Activated naive CD8-positive, alpha-beta T cell treated with anti-CD3 and anti-CD28 coated beads, Interleukin-2, amount 10 ng/mL, durations not matched to agents 7 days and 5 days (primary cell): ENCODE measurements at regions not wholly inside any gene's neighbourhood (a gene's known extent, or its start where the extent isn't known, plus 50 kb on each side); places are given as distances from the start of the nearest gene placed in this dataset.

Source experiments
- ATAC-seq: fragments of 150-1000 bp; cut with Tn5 transposase; one replicate; pipeline ENCODE4 v1.10.0; 2021; ENCODE audit warnings: low read depth, moderate library complexity
- POLR2A ChIA-PET: fragments of 350-600 bp; sonication (Branson Sonifier 250); formaldehyde crosslinking; loops from one replicate; lab custom pipeline; 2021; ENCODE audit warnings: antibody characterized with exemption; lab: Charles Lee
- DNase-seq: peaks from one replicate; pipeline ENCODE4 v3.0.0; 2021
- H3K27ac Mint-ChIP-seq: one replicate; pipeline ENCODE4 v1.8.0; 2022; ENCODE audit warnings: mild to moderate bottlenecking, mixed read lengths
- H3K27me3 Mint-ChIP-seq: one replicate; pipeline ENCODE4 v1.8.0; 2022; ENCODE audit warnings: mild to moderate bottlenecking, moderate library complexity, mixed read lengths
- H3K36me3 Mint-ChIP-seq: one replicate; pipeline ENCODE4 v1.8.0; 2021; ENCODE audit warnings: mild to moderate bottlenecking, mixed read lengths
- H3K4me1 Mint-ChIP-seq: one replicate; pipeline ENCODE4 v1.8.0; 2021; ENCODE audit warnings: mixed read lengths
- H3K4me3 Mint-ChIP-seq: one replicate; pipeline ENCODE4 v1.8.0; 2022; ENCODE audit warnings: mild to moderate bottlenecking, moderate library complexity, mixed read lengths
- H3K9me3 Mint-ChIP-seq: one replicate; pipeline ENCODE4 v1.8.0; 2021; ENCODE audit warnings: mixed read lengths

GRCh38 chr4:154009788-154010187 lies 220.9 kb upstream of the SFRP2 start:
- H3K4me3 Mint-ChIP-seq = no peak overlapping the region
- ATAC-seq (no peak), DNase-seq (no peak)
- H3K27ac Mint-ChIP-seq = no peak overlapping the region
- H3K9me3 Mint-ChIP-seq = peaks cover 1% of the 10 kb centered on the region
- POLR2A ChIA-PET = no interaction called here
- no peaks in the 10 kb centered on the region for H3K36me3 Mint-ChIP-seq
- peaks cover 5% of the 10 kb centered on the region for H3K27me3 Mint-ChIP-seq
- no peaks in the 10 kb centered on the region for H3K4me1 Mint-ChIP-seq

GRCh38 chr4:154009191-154009590 lies 220.3 kb upstream of the SFRP2 start:
- Mint-ChIP-seq H3K4me3 (no peak overlapping the region), H3K9me3 (peaks cover 1% of the 10 kb centered on the region), H3K36me3 (no peaks in the 10 kb centered on the region), H3K27me3 (peaks cover 2% of the 10 kb centered on the region), H3K27ac (no peak overlapping the region), H3K4me1 (no peaks in the 10 kb centered on the region)
- ATAC-seq (no peak), DNase-seq (no peak)
- POLR2A ChIA-PET = no interaction called here

DNA sequence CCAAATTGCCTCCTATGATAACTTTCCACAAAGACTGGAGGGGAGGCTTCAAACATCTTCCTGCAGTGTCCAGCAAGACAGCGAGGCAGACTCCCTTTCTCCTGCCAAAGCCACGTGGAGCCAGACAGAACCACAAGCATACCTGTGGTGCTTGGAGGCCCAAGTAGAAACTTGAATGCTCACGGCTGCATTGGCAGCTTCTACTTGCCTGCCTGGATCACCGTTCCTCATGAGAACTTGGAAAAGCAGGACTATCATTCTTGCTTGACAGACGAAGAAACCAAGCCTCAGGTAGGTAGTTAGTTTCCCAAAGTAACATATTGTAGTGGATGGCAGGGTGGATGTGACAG lies 216.3 kb upstream of the SFRP2 start:
- DNase-seq (no peak), ATAC-seq (no peak)
- no peak overlapping the region for H3K27ac Mint-ChIP-seq
- H3K9me3 Mint-ChIP-seq = no peaks in the 10 kb centered on the region
- no peaks in the 10 kb centered on the region for H3K4me1 Mint-ChIP-seq
- H3K36me3 Mint-ChIP-seq = no peaks in the 10 kb centered on the region
- POLR2A ChIA-PET = no interaction called here
- H3K4me3 Mint-ChIP-seq = no peak overlapping the region
- H3K27me3 Mint-ChIP-seq = peaks cover 3% of the 10 kb centered on the region

DNA sequence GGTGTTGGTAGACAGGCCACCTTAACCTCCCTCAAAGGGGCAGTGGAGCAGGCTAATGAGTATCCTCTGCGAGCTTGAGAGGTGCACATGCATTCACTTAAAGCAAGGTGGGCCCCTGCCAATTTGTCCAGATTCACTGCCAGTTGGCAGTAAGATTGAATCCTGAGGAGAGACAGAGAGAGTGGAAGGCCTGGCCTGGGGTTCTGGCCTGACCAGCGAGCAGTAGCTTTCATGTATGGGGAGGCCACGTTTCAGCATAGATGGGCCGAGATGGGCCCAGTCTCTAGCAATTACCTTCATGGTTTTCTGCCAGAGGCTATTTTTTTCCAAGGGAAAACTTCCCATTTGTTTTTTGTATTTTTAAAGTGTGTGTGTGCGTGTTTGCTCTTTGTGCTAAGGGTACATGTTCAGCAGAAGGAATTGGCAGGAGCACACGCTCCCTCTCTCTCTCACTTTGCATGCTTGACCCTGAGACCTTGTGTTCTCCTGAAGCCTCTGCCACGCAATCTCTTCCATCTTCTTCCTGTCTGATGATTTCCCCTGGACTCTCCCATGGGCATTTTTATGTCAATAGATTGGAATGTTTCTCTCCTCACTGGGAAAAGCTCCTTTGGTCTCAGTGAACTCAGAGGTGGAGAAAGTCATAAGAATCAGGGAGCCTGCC lies 215.8 kb upstream of the SFRP2 start:
- POLR2A ChIA-PET = no interaction called here
- peaks cover 3% of the 10 kb centered on the region for H3K27me3 Mint-ChIP-seq
- ATAC-seq = no peak
- H3K4me3 Mint-ChIP-seq = no peak overlapping the region
- no peak for DNase-seq
- H3K4me1 Mint-ChIP-seq = no peaks in the 10 kb centered on the region
- H3K27ac Mint-ChIP-seq = no peak overlapping the region
- H3K9me3 Mint-ChIP-seq = no peaks in the 10 kb centered on the region
- no peaks in the 10 kb centered on the region for H3K36me3 Mint-ChIP-seq

GRCh38 chr4:154004016-154004415 lies 215.1 kb upstream of the SFRP2 start:
- no peaks in the 10 kb centered on the region for H3K4me1 Mint-ChIP-seq
- no peak overlapping the region for H3K4me3 Mint-ChIP-seq
- no peak overlapping the region for H3K27ac Mint-ChIP-seq
- POLR2A ChIA-PET = no interaction called here
- no peaks in the 10 kb centered on the region for H3K9me3 Mint-ChIP-seq
- peaks cover 3% of the 10 kb centered on the region for H3K27me3 Mint-ChIP-seq
- no peaks in the 10 kb centered on the region for H3K36me3 Mint-ChIP-seq
- ATAC-seq (no peak), DNase-seq (no peak)

DNA sequence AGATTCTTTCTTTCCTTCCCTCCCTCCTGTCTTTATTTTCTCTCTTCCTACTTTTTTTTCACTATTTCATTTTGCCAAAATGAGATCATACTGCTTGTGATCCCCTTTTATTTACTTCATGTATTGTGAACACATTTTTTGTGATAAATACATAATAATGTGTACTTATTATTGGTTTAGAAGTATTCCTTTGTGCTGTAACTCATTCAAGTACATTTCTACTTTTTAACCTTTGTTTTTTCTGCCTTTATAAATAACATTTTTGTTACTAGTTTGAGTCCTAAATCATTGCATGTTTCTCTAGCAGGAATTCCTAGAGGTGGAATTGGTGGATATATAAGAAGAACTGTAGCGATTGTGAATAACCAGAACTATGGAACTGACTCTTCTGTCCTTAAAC lies 214.5 kb upstream of the SFRP2 start:
- Mint-ChIP-seq H3K4me1 (no peaks in the 10 kb centered on the region), H3K9me3 (no peaks in the 10 kb centered on the region), H3K27me3 (peaks cover 8% of the 10 kb centered on the region), H3K27ac (no peak overlapping the region), H3K36me3 (no peaks in the 10 kb centered on the region), H3K4me3 (no peak overlapping the region)
- ATAC-seq (no peak), DNase-seq (no peak)
- POLR2A ChIA-PET = no interaction called here

DNA sequence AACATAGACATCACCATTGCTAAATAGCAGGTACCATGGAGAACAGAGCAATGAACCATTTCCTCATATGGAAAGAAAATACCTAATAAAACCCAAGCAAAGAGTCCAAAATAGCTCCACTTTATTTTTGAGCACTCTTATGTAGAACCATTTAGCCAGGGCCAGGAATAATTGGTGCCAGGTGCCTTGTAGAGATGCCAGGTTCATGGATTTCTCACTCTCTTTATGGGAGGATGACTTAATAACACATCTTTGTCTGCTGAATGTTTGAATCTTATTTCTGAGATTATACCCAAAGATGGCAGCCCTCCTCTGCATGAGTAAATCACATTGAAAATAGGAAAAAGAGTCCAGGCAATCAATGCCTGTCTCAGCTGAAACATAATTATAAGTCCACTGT lies 212.3 kb upstream of the SFRP2 start:
- Mint-ChIP-seq H3K4me1 (no peaks in the 10 kb centered on the region), H3K27me3 (peaks cover 11% of the 10 kb centered on the region), H3K36me3 (no peaks in the 10 kb centered on the region), H3K4me3 (no peak overlapping the region), H3K27ac (no peak overlapping the region), H3K9me3 (no peaks in the 10 kb centered on the region)
- ATAC-seq = no peak
- no peak for DNase-seq
- POLR2A ChIA-PET = no interaction called here

DNA sequence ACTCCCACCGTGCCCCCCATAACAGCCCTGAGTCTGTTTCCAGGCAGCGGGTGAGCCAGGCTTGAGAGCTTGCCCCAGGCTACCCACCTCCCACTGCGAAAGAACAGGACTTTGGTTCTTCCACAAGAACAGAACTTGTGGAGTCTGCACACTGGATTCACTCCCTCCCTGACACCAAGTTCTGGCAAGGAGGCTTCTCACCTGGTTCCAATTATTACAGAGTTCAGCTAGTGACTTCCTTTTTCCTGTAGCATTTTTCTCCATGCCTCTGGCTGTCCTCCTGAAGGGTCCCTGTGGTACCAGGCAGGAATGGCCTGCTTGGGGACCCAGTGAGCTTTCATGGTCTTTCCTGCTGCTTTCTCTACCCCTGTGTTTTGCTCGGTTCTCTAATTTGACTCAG lies 208.6 kb upstream of the SFRP2 start:
- no peak overlapping the region for H3K4me3 Mint-ChIP-seq
- no peaks in the 10 kb centered on the region for H3K4me1 Mint-ChIP-seq
- no peaks in the 10 kb centered on the region for H3K9me3 Mint-ChIP-seq
- DNase-seq = no peak
- peaks cover 13% of the 10 kb centered on the region for H3K27me3 Mint-ChIP-seq
- H3K27ac Mint-ChIP-seq = no peak overlapping the region
- no peak for ATAC-seq
- POLR2A ChIA-PET = no interaction called here
- H3K36me3 Mint-ChIP-seq = no peaks in the 10 kb centered on the region

DNA sequence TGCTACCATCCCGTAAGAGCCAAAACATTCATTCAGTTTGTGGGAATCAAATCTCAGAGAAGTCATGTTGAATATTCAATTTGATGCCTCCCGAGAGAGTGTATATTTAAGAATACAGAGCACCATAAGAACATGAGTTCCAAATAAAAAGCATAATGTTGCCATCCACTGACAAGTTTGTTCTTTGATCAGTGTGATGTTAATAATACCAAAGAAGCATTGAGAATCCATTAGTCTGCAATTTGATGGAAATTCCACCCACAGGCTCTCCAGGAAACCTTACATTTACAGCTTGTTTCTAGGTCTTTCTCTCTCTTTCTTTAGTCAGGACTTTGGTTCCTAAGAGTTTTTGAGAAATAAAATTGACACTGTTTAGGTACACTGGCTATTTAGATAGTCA lies 200.6 kb upstream of the SFRP2 start:
- Mint-ChIP-seq H3K36me3 (no peaks in the 10 kb centered on the region), H3K4me3 (no peak overlapping the region), H3K4me1 (no peaks in the 10 kb centered on the region), H3K9me3 (no peaks in the 10 kb centered on the region), H3K27ac (no peak overlapping the region), H3K27me3 (peaks cover 10% of the 10 kb centered on the region)
- ATAC-seq (no peak), DNase-seq (no peak)
- POLR2A ChIA-PET = no interaction called here

DNA sequence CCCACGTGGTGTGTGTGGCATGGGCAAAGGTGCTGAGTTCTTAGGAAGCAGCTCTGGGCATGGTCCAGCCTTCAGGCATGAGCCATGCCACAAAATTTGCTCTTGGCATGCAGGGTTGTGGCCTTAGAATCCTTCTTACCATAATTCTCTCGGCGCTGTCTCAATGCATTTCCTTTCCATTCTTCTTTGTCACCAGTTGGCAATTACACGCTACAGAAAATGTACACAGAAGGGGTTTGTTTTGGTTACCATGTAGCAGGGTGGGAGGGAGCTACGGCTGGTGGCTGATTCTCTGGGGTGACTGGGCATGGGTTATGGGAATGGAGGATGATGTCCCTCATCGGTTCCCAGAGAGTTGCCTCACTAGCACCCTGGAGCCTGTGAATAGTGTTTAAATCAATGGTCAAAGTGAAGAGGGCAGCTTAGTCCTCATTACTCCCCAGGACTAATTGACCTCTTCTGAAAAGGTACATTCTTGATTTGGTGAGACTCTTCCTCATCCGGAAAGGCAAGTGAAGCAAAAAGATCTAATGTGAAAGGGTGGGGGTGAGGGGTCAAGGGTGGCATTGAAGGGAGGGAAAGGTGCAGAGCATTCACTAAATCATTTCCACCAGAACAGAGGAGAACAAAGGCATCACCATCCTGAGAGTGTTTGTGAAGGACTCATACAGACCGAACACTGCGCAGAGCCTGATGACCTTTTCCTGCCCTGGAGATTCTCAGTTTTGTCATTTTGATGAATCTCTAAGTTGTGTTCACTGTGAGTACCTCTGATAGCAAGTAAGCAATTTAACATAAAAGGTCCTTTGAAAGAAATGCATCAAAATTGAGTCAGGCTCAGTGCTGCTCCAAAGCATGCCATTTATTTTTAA lies 199.8 kb upstream of the SFRP2 start:
- Mint-ChIP-seq H3K4me1 (no peaks in the 10 kb centered on the region), H3K9me3 (no peaks in the 10 kb centered on the region), H3K27me3 (peaks cover 10% of the 10 kb centered on the region), H3K4me3 (no peak overlapping the region), H3K27ac (no peak overlapping the region), H3K36me3 (no peaks in the 10 kb centered on the region)
- DNase-seq = no peak
- no peak for ATAC-seq
- POLR2A ChIA-PET = no interaction called here

DNA sequence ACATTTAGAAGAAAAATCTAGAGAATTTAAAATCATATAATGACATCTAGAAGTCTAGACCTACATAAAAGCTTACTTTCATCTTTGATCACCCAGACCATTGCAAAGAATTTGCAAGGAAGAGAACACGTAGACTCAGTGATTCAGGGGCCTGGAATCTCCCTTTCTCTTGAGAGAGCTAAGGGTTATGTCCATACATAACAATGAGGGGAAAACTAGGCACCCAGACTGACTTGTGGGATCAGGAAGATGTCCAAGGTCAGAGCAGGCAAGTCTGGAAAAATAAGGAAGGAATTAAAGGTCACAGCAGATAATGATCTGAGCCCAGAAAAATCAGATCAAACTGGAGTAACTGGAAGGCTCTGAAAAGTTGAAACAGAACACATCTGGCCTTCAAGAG lies 198.4 kb upstream of the SFRP2 start:
- Mint-ChIP-seq H3K27ac (no peak overlapping the region), H3K4me3 (no peak overlapping the region), H3K9me3 (peaks cover 3% of the 10 kb centered on the region), H3K27me3 (peaks cover 8% of the 10 kb centered on the region), H3K4me1 (no peaks in the 10 kb centered on the region), H3K36me3 (no peaks in the 10 kb centered on the region)
- no peak for ATAC-seq
- DNase-seq = no peak
- POLR2A ChIA-PET = no interaction called here

- no peaks in the 10 kb centered on the region for H3K4me1 Mint-ChIP-seq
- peaks cover 11% of the 10 kb centered on the region for H3K9me3 Mint-ChIP-seq
- no peak overlapping the region for H3K27ac Mint-ChIP-seq
- POLR2A ChIA-PET = no interaction called here
- DNase-seq (no peak), ATAC-seq (no peak)
- H3K36me3 Mint-ChIP-seq = no peaks in the 10 kb centered on the region
- no peak overlapping the region for H3K4me3 Mint-ChIP-seq
- H3K27me3 Mint-ChIP-seq = peaks cover 7% of the 10 kb centered on the region
Measured at GRCh38 chr4:153976954-153977353, 188.1 kb upstream of the SFRP2 start.

GRCh38 chr4:153974452-153974851 lies 185.6 kb upstream of the SFRP2 start:
- ATAC-seq (no peak), DNase-seq (no peak)
- H3K9me3 Mint-ChIP-seq = peaks cover 11% of the 10 kb centered on the region
- H3K27ac Mint-ChIP-seq = no peak overlapping the region
- peaks cover 2% of the 10 kb centered on the region for H3K27me3 Mint-ChIP-seq
- no peaks in the 10 kb centered on the region for H3K4me1 Mint-ChIP-seq
- POLR2A ChIA-PET = no interaction called here
- no peak overlapping the region for H3K4me3 Mint-ChIP-seq
- no peaks in the 10 kb centered on the region for H3K36me3 Mint-ChIP-seq

GRCh38 chr4:153973942-153974341 lies 185.1 kb upstream of the SFRP2 start:
- no peak for DNase-seq
- Mint-ChIP-seq H3K4me1 (no peaks in the 10 kb centered on the region), H3K27me3 (peaks cover 2% of the 10 kb centered on the region), H3K4me3 (no peak overlapping the region), H3K9me3 (peaks cover 11% of the 10 kb centered on the region), H3K27ac (no peak overlapping the region), H3K36me3 (no peaks in the 10 kb centered on the region)
- ATAC-seq = no peak
- POLR2A ChIA-PET = no interaction called here
